Tibial nerve (tissue), 4 donors: ENCODE measurements at regions not wholly inside any gene's neighbourhood (a gene's known extent, or its start where the extent isn't known, plus 50 kb on each side); places are given as distances from the start of the nearest gene placed in this dataset.

Source experiments
- EP300 ChIP-seq, 2 donors: sonication (generic); formaldehyde crosslinking; IDR thresholded peaks; one replicate each; pipeline ENCODE4 v1.6.1; 2017; ENCODE audit warnings: antibody characterized with exemption in 2 of 2, mild to moderate bottlenecking in 1 of 2
- TF ChIP-seq, protein P1 (sequence below), 5 experiments: fragments of 200-600 bp in 3 of 5; fragments of 450-650 bp in 2 of 5; sonication (generic) in 3 of 5; IDR thresholded peaks; one replicate each; pipeline ENCODE4 v1.5.1; 2016 to 2019; ENCODE audit warnings: antibody characterized with exemption in 5 of 5, mild to moderate bottlenecking in 3 of 5, moderate library complexity in 2 of 5

DNA sequence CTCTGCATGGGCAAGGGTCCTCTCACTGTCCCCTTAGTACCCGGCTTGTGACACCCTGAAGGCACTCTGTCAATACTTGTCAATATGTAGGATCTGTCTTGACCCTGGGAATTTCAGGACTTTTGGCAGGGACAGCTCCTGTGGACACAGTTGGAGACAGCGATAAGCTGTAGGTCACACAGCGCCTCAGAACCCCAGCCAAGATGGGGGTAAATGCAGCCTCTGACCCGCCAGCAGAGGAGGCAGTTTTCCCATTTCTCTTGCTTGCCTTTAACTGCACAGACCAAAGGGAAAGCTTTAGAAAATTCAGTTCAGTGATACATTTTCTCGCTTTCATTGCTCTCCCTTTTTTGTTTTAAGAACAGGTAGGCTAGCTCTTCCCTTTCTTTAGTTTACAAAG, 54.8 kb upstream of the KLHL29 start:
- TF ChIP-seq, protein P1, sequence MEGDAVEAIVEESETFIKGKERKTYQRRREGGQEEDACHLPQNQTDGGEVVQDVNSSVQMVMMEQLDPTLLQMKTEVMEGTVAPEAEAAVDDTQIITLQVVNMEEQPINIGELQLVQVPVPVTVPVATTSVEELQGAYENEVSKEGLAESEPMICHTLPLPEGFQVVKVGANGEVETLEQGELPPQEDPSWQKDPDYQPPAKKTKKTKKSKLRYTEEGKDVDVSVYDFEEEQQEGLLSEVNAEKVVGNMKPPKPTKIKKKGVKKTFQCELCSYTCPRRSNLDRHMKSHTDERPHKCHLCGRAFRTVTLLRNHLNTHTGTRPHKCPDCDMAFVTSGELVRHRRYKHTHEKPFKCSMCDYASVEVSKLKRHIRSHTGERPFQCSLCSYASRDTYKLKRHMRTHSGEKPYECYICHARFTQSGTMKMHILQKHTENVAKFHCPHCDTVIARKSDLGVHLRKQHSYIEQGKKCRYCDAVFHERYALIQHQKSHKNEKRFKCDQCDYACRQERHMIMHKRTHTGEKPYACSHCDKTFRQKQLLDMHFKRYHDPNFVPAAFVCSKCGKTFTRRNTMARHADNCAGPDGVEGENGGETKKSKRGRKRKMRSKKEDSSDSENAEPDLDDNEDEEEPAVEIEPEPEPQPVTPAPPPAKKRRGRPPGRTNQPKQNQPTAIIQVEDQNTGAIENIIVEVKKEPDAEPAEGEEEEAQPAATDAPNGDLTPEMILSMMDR (IDR thresholded peaks at IDR 0.05): no peak
- no peak for TF ChIP-seq EP300 (IDR thresholded peaks at IDR 0.05)
